ENCODE measurements at regions not wholly inside any gene's neighbourhood (a gene's known extent, or its start where the extent isn't known, plus 50 kb on each side); places are given as distances from the start of the nearest gene placed in this dataset.

DNA sequence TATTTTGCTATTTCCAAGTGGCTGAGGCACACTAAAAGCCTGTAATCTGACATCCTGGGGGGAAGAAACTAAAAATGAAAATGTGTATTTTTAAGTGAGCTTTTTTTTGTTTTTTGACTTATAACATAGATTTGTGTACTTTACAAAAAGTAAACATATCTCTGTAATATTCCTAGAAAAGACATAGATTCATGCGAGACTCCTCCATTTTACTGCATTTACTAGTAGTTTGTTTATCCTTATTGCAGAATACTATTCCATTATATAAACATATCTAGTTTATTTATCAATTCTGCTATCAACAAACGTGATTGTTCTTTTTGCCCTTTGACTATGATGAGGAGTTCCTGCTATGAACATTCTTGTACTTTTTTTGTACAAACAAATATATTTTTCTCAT, 67.8 kb upstream of the PLSCR5 start:
- TF ChIP-seq, protein P1, sequence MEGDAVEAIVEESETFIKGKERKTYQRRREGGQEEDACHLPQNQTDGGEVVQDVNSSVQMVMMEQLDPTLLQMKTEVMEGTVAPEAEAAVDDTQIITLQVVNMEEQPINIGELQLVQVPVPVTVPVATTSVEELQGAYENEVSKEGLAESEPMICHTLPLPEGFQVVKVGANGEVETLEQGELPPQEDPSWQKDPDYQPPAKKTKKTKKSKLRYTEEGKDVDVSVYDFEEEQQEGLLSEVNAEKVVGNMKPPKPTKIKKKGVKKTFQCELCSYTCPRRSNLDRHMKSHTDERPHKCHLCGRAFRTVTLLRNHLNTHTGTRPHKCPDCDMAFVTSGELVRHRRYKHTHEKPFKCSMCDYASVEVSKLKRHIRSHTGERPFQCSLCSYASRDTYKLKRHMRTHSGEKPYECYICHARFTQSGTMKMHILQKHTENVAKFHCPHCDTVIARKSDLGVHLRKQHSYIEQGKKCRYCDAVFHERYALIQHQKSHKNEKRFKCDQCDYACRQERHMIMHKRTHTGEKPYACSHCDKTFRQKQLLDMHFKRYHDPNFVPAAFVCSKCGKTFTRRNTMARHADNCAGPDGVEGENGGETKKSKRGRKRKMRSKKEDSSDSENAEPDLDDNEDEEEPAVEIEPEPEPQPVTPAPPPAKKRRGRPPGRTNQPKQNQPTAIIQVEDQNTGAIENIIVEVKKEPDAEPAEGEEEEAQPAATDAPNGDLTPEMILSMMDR (IDR thresholded peaks at IDR 0.05) = no peak
- TF ChIP-seq POLR2A (IDR thresholded peaks at IDR 0.05) (no peak), EP300 (IDR thresholded peaks at IDR 0.05; ENCODE audit: low read depth) (no peak), POLR2AphosphoS5 (IDR thresholded peaks at IDR 0.05) (no peak)
